GM10248 (cell line): ENCODE measurements at regions not wholly inside any gene's neighbourhood (a gene's known extent, or its start where the extent isn't known, plus 50 kb on each side); places are given as distances from the start of the nearest gene placed in this dataset.

Source experiments
- CTCF ChIA-PET: fragments of 300-600 bp; sonication (Branson Sonifier 250); formaldehyde crosslinking; extraction: SDS; loops from one replicate; lab custom pipeline; 2021; ENCODE audit warnings: antibody characterized with exemption; lab: Yijun Ruan, JAX
- POLR2A ChIA-PET: fragments of 350-650 bp; sonication (Branson Sonifier 250); formaldehyde crosslinking; extraction: SDS; loops from one replicate; lab custom pipeline; 2020; ENCODE audit warnings: antibody characterized with exemption; lab: Yijun Ruan, JAX
- DNase-seq: peaks from one replicate; pipeline ENCODE4 v3.0.0; 2012; ENCODE audit errors: extremely low spot score
- TF ChIP-seq, protein P1 (sequence below): IDR thresholded peaks from 2 replicates; pipeline ENCODE4 v1.5.1; 2012; ENCODE audit warnings: mild to moderate bottlenecking, low read depth; ENCODE audit errors: extremely low read depth, missing control alignments, control extremely low read depth

GRCh38 chr9:78778861-78779374 is 482.0 kb downstream of the PSAT1 start:
- no peak for DNase-seq
- TF ChIP-seq, protein P1, sequence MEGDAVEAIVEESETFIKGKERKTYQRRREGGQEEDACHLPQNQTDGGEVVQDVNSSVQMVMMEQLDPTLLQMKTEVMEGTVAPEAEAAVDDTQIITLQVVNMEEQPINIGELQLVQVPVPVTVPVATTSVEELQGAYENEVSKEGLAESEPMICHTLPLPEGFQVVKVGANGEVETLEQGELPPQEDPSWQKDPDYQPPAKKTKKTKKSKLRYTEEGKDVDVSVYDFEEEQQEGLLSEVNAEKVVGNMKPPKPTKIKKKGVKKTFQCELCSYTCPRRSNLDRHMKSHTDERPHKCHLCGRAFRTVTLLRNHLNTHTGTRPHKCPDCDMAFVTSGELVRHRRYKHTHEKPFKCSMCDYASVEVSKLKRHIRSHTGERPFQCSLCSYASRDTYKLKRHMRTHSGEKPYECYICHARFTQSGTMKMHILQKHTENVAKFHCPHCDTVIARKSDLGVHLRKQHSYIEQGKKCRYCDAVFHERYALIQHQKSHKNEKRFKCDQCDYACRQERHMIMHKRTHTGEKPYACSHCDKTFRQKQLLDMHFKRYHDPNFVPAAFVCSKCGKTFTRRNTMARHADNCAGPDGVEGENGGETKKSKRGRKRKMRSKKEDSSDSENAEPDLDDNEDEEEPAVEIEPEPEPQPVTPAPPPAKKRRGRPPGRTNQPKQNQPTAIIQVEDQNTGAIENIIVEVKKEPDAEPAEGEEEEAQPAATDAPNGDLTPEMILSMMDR = no peak
- CTCF ChIA-PET = no interaction called here
- POLR2A ChIA-PET = no interaction called here

- DNase-seq = no peak
- POLR2A ChIA-PET = no interaction called here
- CTCF ChIA-PET = no interaction called here
- TF ChIP-seq, protein P1 = no peak
Measured at GRCh38 chr9:78781681-78782080, 484.8 kb downstream of the PSAT1 start.

GRCh38 chr9:78782234-78782633 is 485.3 kb downstream of the PSAT1 start:
- no peak for DNase-seq
- ChIA-PET POLR2A (no interaction called here), CTCF (no interaction called here)
- TF ChIP-seq, protein P1 = no peak

DNA sequence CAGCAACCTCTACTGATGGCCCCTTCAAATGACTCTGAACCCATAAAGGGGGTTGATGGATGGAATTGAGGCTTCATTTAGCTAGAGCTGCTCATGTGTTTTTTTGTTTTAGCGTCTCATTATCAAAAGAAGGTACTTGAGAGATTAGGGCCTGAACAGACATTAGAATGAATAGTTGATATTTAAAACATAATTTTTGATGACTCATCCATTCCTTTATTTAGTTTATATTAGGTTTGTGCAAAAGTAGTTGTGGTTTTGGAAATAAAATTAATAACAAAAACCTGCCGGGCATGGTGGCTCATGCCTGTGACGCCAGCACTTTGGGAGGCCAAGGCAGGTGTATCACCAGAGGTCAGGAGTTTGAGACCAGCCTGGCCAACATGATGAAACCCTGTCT is 485.9 kb downstream of the PSAT1 start:
- no peak for DNase-seq
- POLR2A ChIA-PET = no interaction called here
- CTCF ChIA-PET = no interaction called here
- TF ChIP-seq, protein P1 = no peak

DNA sequence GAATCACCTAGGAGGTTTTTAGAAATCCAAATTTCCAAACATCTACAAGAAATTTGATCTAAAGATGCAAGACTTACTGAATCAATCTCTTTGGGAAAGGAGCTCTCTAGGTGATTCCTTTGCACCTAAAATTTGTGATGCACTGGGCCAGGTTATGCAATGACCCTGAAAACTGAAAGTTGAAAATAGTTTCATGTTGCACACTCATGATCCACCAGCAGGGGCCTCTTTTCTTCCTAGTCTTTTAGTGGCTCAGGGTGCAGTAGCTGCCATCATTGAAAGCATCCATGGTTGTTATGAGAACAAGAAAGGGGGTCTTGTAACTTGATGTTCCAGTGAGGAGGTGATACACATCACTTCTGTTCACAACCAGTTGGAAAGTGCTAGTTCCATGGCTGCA is 486.8 kb downstream of the PSAT1 start:
- TF ChIP-seq, protein P1 = no peak
- no peak for DNase-seq
- CTCF ChIA-PET = no interaction called here
- POLR2A ChIA-PET = no interaction called here

GRCh38 chr9:78786794-78787193 is 489.9 kb downstream of the PSAT1 start:
- POLR2A ChIA-PET = no interaction called here
- CTCF ChIA-PET = interaction anchor here (0.6 kb wide), 1 partner anchor 10 kb away, joined by 3 read pairs; no protein-coding TSS in a partner anchor
- TF ChIP-seq, protein P1 = no peak
- DNase-seq = no peak

GRCh38 chr9:78788101-78788500 is 491.2 kb downstream of the PSAT1 start:
- TF ChIP-seq, protein P1 = no peak
- no peak for DNase-seq
- ChIA-PET CTCF (interaction anchor here (1.2 kb wide), 1 partner anchor 12 kb away, joined by 4 read pairs; no protein-coding TSS in a partner anchor), POLR2A (no interaction called here)
